ENCODE measurements at regions not wholly inside any gene's neighbourhood (a gene's known extent, or its start where the extent isn't known, plus 50 kb on each side); places are given as distances from the start of the nearest gene placed in this dataset.

- DNase-seq (ENCODE audit: low read depth in 2 of 2), result peak; percentile 1 to 65
Observed at GRCh38 chr6:140987364-140988155, 1145.2 kb upstream of the GJE1 start.

GRCh38 chr6:140985679-140986275, 1146.9 kb upstream of the GJE1 start:
- DNase-seq (ENCODE audit: low read depth in 2 of 2), result no peak

- peak in 1 of 2 donors; percentile 31 for DNase-seq (ENCODE audit: low read depth in 2 of 2)
Observed at GRCh38 chr6:140980265-140980887, 1152.3 kb upstream of the GJE1 start.

GRCh38 chr6:140979642-140980091, 1153.1 kb upstream of the GJE1 start:
- DNase-seq (ENCODE audit: low read depth in 2 of 2), result peak in 1 of 2 donors; percentile 99

- DNase-seq (ENCODE audit: low read depth in 2 of 2), result peak; percentile 52 to 91
Observed at GRCh38 chr6:140977403-140977802, 1155.3 kb upstream of the GJE1 start.

- DNase-seq (ENCODE audit: low read depth in 2 of 2), result no peak
Observed at GRCh38 chr6:140976806-140977205, 1155.9 kb upstream of the GJE1 start.

GRCh38 chr6:140970485-140970884, 1162.2 kb upstream of the GJE1 start:
- no peak for DNase-seq (ENCODE audit: low read depth in 2 of 2)

- DNase-seq (ENCODE audit: low read depth in 2 of 2), result no peak
Observed at GRCh38 chr6:140968062-140968461, 1164.7 kb upstream of the GJE1 start.

GRCh38 chr6:140966676-140967075, 1166.0 kb upstream of the GJE1 start:
- no peak for DNase-seq (ENCODE audit: low read depth in 2 of 2)

- DNase-seq (ENCODE audit: low read depth in 2 of 2), result peak in 1 of 2 donors; percentile 85
Observed at GRCh38 chr6:140960566-140960965, 1172.2 kb upstream of the GJE1 start.

- DNase-seq (ENCODE audit: low read depth in 2 of 2), result no peak
Observed at GRCh38 chr6:140957386-140957785, 1175.3 kb upstream of the GJE1 start.

- peak in 1 of 2 donors; percentile 59 for DNase-seq (ENCODE audit: low read depth in 2 of 2)
Observed at GRCh38 chr6:140956571-140957369, 1176.0 kb upstream of the GJE1 start.

- no peak for DNase-seq (ENCODE audit: low read depth in 2 of 2)
Observed at GRCh38 chr6:140940251-140940925, 1192.3 kb upstream of the GJE1 start.

- DNase-seq (ENCODE audit: low read depth in 2 of 2), result no peak
Observed at GRCh38 chr6:140932909-140933308, 1199.8 kb upstream of the GJE1 start.

- no peak for DNase-seq (ENCODE audit: low read depth in 2 of 2)
Observed at GRCh38 chr6:140931581-140931980, 1201.1 kb upstream of the GJE1 start.

GRCh38 chr6:140929121-140929520, 1203.6 kb upstream of the GJE1 start:
- no peak for DNase-seq (ENCODE audit: low read depth in 2 of 2)

GRCh38 chr6:140923048-140923447, 1209.7 kb upstream of the GJE1 start:
- DNase-seq (ENCODE audit: low read depth in 2 of 2), result peak in 1 of 2 donors; percentile 8

GRCh38 chr6:140921366-140922226, 1211.1 kb upstream of the GJE1 start:
- DNase-seq (ENCODE audit: low read depth in 2 of 2), result peak; percentile 81 to 87

GRCh38 chr6:140917911-140918310, 1214.8 kb upstream of the GJE1 start:
- DNase-seq (ENCODE audit: low read depth in 2 of 2), result no peak

GRCh38 chr6:140915551-140915950, 1217.2 kb upstream of the GJE1 start:
- peak in 1 of 2 donors; percentile 11 for DNase-seq (ENCODE audit: low read depth in 2 of 2)

All from lung microvascular endothelial cell (primary cell).